HG02588 (cell line): ENCODE measurements at regions not wholly inside any gene's neighbourhood (a gene's known extent, or its start where the extent isn't known, plus 50 kb on each side); places are given as distances from the start of the nearest gene placed in this dataset.

Experiments
- ATAC-seq: cut with Tn5 transposase; IDR thresholded peaks from one replicate; pipeline ENCODE4 v1.9.1; 2021; ENCODE audit warnings: mild to moderate bottlenecking, moderate library complexity; ENCODE audit not compliant: unreplicated experiment

GRCh38 chr4:54487491-54487890 lies 170.3 kb upstream of the KIT start:
- ATAC-seq = no peak

GRCh38 chr4:54493862-54494261 lies 163.9 kb upstream of the KIT start:
- no peak for ATAC-seq

- ATAC-seq = no peak
Measured at GRCh38 chr4:54495091-54495490, 162.7 kb upstream of the KIT start.

GRCh38 chr4:54495641-54496040 lies 162.1 kb upstream of the KIT start:
- ATAC-seq = no peak

GRCh38 chr4:54496412-54496811 lies 161.3 kb upstream of the KIT start:
- no peak for ATAC-seq

- no peak for ATAC-seq
Measured at GRCh38 chr4:54497947-54498346, 159.8 kb upstream of the KIT start.

- ATAC-seq = no peak
Measured at GRCh38 chr4:54498661-54499111, 159.1 kb upstream of the KIT start.

- no peak for ATAC-seq
Measured at GRCh38 chr4:54499308-54500074, 158.3 kb upstream of the KIT start.

GRCh38 chr4:54505362-54505761 lies 152.4 kb upstream of the KIT start:
- ATAC-seq = no peak

- ATAC-seq = no peak
Measured at GRCh38 chr4:54505996-54506395, 151.8 kb upstream of the KIT start.

GRCh38 chr4:54509057-54509456 lies 148.7 kb upstream of the KIT start:
- no peak for ATAC-seq

- ATAC-seq = no peak
Measured at GRCh38 chr4:54513204-54513603, 144.6 kb upstream of the KIT start.

GRCh38 chr4:54513741-54514140 lies 144.0 kb upstream of the KIT start:
- no peak for ATAC-seq

GRCh38 chr4:54516556-54517215 lies 141.1 kb upstream of the KIT start:
- ATAC-seq = no peak

- no peak for ATAC-seq
Measured at GRCh38 chr4:54517781-54518444, 139.8 kb upstream of the KIT start.

- no peak for ATAC-seq
Measured at GRCh38 chr4:54525602-54526001, 132.2 kb upstream of the KIT start.

- ATAC-seq = no peak
Measured at GRCh38 chr4:54526560-54526959, 131.2 kb upstream of the KIT start.

GRCh38 chr4:54527532-54527931 lies 130.2 kb upstream of the KIT start:
- ATAC-seq = no peak

- ATAC-seq = no peak
Measured at GRCh38 chr4:54539500-54540029, 118.2 kb upstream of the KIT start.

GRCh38 chr4:54540931-54541330 lies 116.8 kb upstream of the KIT start:
- no peak for ATAC-seq

- ATAC-seq = no peak
Measured at GRCh38 chr4:54541426-54542118, 116.2 kb upstream of the KIT start.
